K562 (cell line): ENCODE measurements at regions not wholly inside any gene's neighbourhood (a gene's known extent, or its start where the extent isn't known, plus 50 kb on each side); places are given as distances from the start of the nearest gene placed in this dataset.

Experiments used
- HDAC6 ChIP-seq: IDR thresholded peaks from 2 replicates; pipeline ENCODE4 v1.6.1; 2012; ENCODE audit warnings: low read depth, mild to moderate bottlenecking, control low read depth, inconsistent platforms, low read length, moderate library complexity
- KLF10 ChIP-seq: fragments of 250-450 bp; sonication (Bioruptor Pico); IDR thresholded peaks from 2 replicates; pipeline ENCODE4 v1.6.1; 2021; ENCODE audit warnings: matching md5 sums
- NKRF ChIP-seq: fragments of 450-650 bp; IDR thresholded peaks from 2 replicates; pipeline ENCODE4 v1.6.1; 2016; ENCODE audit warnings: borderline replicate concordance
- PRMT5 ChIP-seq: sonication (generic); formaldehyde crosslinking; IDR thresholded peaks from 2 replicates; pipeline ENCODE4 v1.5.0; 2020; ENCODE audit warnings: missing genetic modification reagents
- ZBTB49 ChIP-seq: sonication (generic); formaldehyde crosslinking; IDR thresholded peaks from 2 replicates; pipeline ENCODE4 v1.8.0; 2022; ENCODE audit warnings: missing genetic modification reagents, mild to moderate bottlenecking, borderline replicate concordance
- ZFPM2 ChIP-seq: fragments of 250-450 bp; sonication (Bioruptor Pico); IDR thresholded peaks from 2 replicates; pipeline ENCODE4 v1.5.1; 2022; ENCODE audit warnings: mild to moderate bottlenecking
- ZNF134 ChIP-seq: fragments of 250-450 bp; sonication (Bioruptor Pico); conservative IDR thresholded peaks from 2 replicates; pipeline ENCODE4 v1.4.0; 2020
- ZNF699 ChIP-seq: fragments of 250-450 bp; sonication (Bioruptor Pico); IDR thresholded peaks from 2 replicates; pipeline ENCODE4 v1.8.0; 2021; ENCODE audit warnings: mild to moderate bottlenecking, moderate library complexity; ENCODE audit not compliant: insufficient replicate concordance
- ZNF77 ChIP-seq: fragments of 250-450 bp; sonication (Bioruptor Pico); IDR thresholded peaks from 2 replicates; pipeline ENCODE4 v1.5.0; 2020

- TF ChIP-seq ZBTB49 (no peak), KLF10 (CRISPR knock-in tag) (no peak), PRMT5 (CRISPR knock-in tag) (no peak), ZNF77 (CRISPR knock-in tag) (no peak), HDAC6 (no peak), ZNF699 (no peak), ZNF134 (CRISPR knock-in tag) (no peak), ZFPM2 (CRISPR knock-in tag) (no peak), NKRF (no peak)
- TF ChIP-seq, all 486 proteins: peak for 0
Measured at GRCh38 chr1:185376840-185377635, 60.0 kb upstream of the IVNS1ABP start (continued).
